Colonic mucosa (tissue), 4 donors: ENCODE measurements at regions not wholly inside any gene's neighbourhood (a gene's known extent, or its start where the extent isn't known, plus 50 kb on each side); places are given as distances from the start of the nearest gene placed in this dataset.

ENCODE experiments used
- DNase-seq: peaks from one replicate; pipeline ENCODE4 v3.0.0-alpha.2; 2020
- H3K27ac ChIP-seq: fragments of 200-600 bp; one replicate; pipeline ENCODE4 v1.8.0; 2021
- H3K27me3 ChIP-seq: fragments of 200-600 bp; one replicate; pipeline ENCODE4 v1.8.0; 2021
- H3K36me3 ChIP-seq: fragments of 200-600 bp; one replicate; pipeline ENCODE4 v1.8.0; 2021
- H3K4me1 ChIP-seq: fragments of 200-600 bp; one replicate; pipeline ENCODE4 v1.8.0; 2021; ENCODE audit warnings: mild to moderate bottlenecking
- H3K4me3 ChIP-seq: fragments of 200-600 bp; one replicate; pipeline ENCODE4 v1.8.0; 2021
- H3K9ac ChIP-seq, 2 donors: one replicate each; pipeline ENCODE4 v1.7.0; 2013; ENCODE audit warnings: control low read depth in 2 of 2, low read depth in 2 of 2, low read length in 2 of 2
- H3K9me3 ChIP-seq: fragments of 200-600 bp; one replicate; pipeline ENCODE4 v1.8.0; 2021
- intact Hi-C: fragments of 100-400 bp; cut with DNase I; formaldehyde crosslinking; loops from one replicate; pipeline ENCODE4 v1.14.1; 2022
- TF ChIP-seq, protein P1 (sequence below): fragments of 200-600 bp; IDR thresholded peaks from one replicate; pipeline ENCODE4 v1.8.0; 2022; ENCODE audit warnings: antibody characterized with exemption, mild to moderate bottlenecking
- donor health status: healthy.
- donor health status: DM: no; HTN: no; CAD: no.
- donor health status: DM: no; HTN: no; CAD: no.

DNA sequence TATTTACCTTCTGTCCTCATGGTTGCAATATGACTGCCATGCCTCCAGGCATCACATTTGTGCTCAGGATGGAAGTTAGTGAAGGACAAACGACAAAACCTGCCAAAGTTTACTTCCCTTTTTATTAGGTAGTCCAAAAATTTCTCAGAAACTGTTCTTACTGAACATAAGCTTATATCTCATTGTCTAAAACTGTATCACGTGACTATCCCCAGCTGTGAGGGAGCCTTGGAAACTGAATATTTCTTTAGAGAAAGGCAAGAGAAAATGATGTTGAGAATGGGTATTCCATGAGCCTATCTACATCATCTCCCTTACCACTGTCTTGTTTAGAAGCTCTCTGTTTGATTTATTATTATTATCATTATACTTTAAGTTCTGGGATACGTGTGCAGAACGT is 169.1 kb upstream of the ADRA1D start:
- no peaks in the 10 kb centered on the region for H3K4me1 ChIP-seq
- no peaks in the 10 kb centered on the region for H3K27me3 ChIP-seq
- DNase-seq, result no peak
- H3K27ac ChIP-seq, result no peak overlapping the region
- TF ChIP-seq, protein P1, sequence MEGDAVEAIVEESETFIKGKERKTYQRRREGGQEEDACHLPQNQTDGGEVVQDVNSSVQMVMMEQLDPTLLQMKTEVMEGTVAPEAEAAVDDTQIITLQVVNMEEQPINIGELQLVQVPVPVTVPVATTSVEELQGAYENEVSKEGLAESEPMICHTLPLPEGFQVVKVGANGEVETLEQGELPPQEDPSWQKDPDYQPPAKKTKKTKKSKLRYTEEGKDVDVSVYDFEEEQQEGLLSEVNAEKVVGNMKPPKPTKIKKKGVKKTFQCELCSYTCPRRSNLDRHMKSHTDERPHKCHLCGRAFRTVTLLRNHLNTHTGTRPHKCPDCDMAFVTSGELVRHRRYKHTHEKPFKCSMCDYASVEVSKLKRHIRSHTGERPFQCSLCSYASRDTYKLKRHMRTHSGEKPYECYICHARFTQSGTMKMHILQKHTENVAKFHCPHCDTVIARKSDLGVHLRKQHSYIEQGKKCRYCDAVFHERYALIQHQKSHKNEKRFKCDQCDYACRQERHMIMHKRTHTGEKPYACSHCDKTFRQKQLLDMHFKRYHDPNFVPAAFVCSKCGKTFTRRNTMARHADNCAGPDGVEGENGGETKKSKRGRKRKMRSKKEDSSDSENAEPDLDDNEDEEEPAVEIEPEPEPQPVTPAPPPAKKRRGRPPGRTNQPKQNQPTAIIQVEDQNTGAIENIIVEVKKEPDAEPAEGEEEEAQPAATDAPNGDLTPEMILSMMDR, result no peak
- intact Hi-C loops, result no loop called here
- H3K4me3 ChIP-seq, result no peak overlapping the region
- no peak overlapping the region for H3K9ac ChIP-seq
- H3K9me3 ChIP-seq, result no peaks in the 10 kb centered on the region
- H3K36me3 ChIP-seq, result no peaks in the 10 kb centered on the region

DNA sequence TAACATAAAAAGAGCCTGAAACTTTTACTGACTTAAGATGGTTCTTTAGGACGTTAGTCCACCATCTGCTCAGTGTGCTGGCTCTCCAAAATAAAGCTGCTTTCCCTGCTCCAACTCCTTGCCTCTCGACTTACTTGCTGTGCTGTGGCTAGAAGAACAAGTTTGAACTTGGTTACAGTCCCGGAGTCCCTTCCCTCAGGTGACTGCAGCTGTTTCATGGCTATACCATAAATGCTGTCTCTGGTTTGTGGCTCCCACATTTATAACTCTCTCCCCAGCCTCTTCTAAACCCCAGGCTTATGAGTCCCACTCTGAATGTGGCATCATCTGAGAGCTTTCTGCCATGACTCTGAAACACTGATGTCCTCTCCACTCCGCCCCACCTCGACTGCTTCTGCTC is 166.2 kb upstream of the ADRA1D start:
- Histone ChIP-seq H3K36me3 (no peaks in the 10 kb centered on the region), H3K27ac (no peak overlapping the region), H3K27me3 (no peaks in the 10 kb centered on the region), H3K9me3 (no peaks in the 10 kb centered on the region), H3K4me1 (no peaks in the 10 kb centered on the region), H3K9ac (no peak overlapping the region), H3K4me3 (no peak overlapping the region)
- no peak for DNase-seq
- TF ChIP-seq, protein P1, result no peak
- intact Hi-C loops, result no loop called here

DNA sequence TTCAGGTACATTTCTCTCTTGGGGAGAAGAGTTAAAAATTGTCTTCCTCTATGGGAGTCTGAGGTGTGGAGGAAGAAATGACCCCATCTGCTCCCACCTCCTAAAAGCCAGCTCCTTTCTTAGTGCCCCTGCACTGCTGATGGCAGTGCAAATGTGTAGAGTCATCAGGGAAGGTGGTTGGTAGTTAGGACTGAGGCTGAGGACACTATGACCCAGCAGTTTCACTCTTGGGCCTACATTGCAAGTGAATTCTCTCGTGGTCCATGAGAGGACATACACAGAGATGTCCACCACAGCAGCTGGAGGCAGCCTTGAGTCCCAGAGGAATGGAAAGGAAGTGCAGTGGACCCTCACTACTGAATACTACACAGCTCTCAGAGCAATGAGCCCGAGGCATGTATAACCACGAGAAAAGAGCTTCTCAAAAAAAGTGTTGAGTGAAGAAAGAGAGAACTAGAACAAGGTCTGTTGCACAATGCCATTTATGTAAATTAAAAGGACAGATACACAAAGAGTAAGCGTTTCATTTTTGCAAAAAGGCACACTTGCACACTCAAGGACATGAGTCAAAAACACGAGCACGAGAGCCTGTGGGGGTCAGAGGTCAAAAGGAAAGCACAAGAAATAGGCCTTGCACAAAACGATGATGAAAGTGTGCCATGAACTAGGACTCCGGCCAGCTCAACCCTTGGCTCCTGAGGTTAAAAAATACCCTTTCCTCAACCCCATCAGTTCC is 164.4 kb upstream of the ADRA1D start:
- Histone ChIP-seq H3K27ac (no peak overlapping the region), H3K4me1 (no peaks in the 10 kb centered on the region), H3K9ac (no peak overlapping the region), H3K36me3 (no peaks in the 10 kb centered on the region), H3K9me3 (no peaks in the 10 kb centered on the region), H3K27me3 (no peaks in the 10 kb centered on the region), H3K4me3 (no peak overlapping the region)
- TF ChIP-seq, protein P1, result no peak
- DNase-seq, result no peak
- intact Hi-C loops, result no loop called here

DNA sequence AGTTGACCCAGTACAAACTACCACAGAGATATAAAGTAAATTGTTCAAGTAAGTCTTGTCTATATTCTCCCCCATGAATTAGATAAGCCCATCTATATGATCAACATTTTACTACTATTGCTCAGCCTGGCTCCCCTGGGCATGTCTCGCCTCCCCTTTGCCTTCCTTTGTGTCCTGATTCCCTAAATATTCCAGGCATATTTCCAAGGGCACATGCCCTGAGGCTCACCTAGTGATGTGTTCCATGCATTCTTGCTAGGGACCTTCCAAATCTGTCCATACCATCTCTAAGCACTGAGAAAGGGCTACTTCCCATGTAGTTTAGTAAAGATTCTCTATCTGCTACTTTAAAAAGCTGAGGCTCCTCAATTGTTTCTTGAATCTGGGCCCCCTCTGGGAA is 163.1 kb upstream of the ADRA1D start:
- no peak for DNase-seq
- Histone ChIP-seq H3K27me3 (no peaks in the 10 kb centered on the region), H3K36me3 (no peaks in the 10 kb centered on the region), H3K9me3 (no peaks in the 10 kb centered on the region), H3K9ac (no peak overlapping the region), H3K4me3 (no peak overlapping the region), H3K27ac (no peak overlapping the region), H3K4me1 (no peaks in the 10 kb centered on the region)
- intact Hi-C loops, result no loop called here
- TF ChIP-seq, protein P1, result no peak

DNA sequence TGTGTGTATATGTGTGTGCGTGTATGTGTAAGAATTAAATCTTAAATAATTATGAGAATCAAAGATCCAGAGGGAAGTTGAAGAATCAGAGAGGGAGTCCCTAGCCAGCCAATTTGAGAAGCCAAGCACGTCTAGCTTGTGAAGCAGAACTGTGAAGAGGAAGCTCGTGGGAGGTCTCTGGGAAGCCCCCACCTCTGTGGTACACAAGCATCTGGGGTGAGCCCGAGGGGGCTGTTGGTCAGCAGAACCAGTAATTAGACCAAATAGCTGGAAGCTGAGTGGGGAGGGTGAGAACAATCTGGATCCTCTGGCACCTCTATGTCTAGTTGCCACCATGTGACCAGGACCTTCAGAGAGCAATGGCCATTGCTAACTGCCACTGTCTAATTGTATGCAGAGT is 162.7 kb upstream of the ADRA1D start:
- TF ChIP-seq, protein P1, result no peak
- H3K4me3 ChIP-seq, result no peak overlapping the region
- no peak overlapping the region for H3K9ac ChIP-seq
- DNase-seq, result no peak
- no peaks in the 10 kb centered on the region for H3K27me3 ChIP-seq
- no peaks in the 10 kb centered on the region for H3K9me3 ChIP-seq
- H3K36me3 ChIP-seq, result no peaks in the 10 kb centered on the region
- H3K27ac ChIP-seq, result no peak overlapping the region
- no peaks in the 10 kb centered on the region for H3K4me1 ChIP-seq
- intact Hi-C loops, result no loop called here
